Gastrocnemius medialis (tissue), 4 donors: ENCODE measurements at regions not wholly inside any gene's neighbourhood (a gene's known extent, or its start where the extent isn't known, plus 50 kb on each side); places are given as distances from the start of the nearest gene placed in this dataset.

Experiments
- ATAC-seq, 2 donors: fragments of 150-250 bp; one replicate each; pipeline ENCODE4 v1.9.1; 2016
- DNase-seq, 2 donors: peaks; one replicate each; pipeline ENCODE4 v3.0.0-alpha.2; 2019
- H3K27ac ChIP-seq, 4 donors: fragments of 200-600 bp; sonication (generic); 1 replicate in 1 of 4; 2 replicates in 3 of 4; pipeline ENCODE4 v1.5.1; 2016 to 2018; ENCODE audit warnings: mild to moderate bottlenecking in 2 of 4, moderate library complexity in 1 of 4
- H3K27me3 ChIP-seq, 3 donors: fragments of 200-600 bp; sonication (generic) in 2 of 3; 1 replicate in 1 of 3; 2 replicates in 2 of 3; pipeline versions ENCODE4 v1.5.1 to v1.6.0; 2016 to 2019; ENCODE audit warnings: mild to moderate bottlenecking in 1 of 3, moderate library complexity in 1 of 3
- H3K36me3 ChIP-seq, 2 donors: fragments of 200-600 bp; sonication (generic) in 1 of 2; one replicate each; pipeline ENCODE4 v1.5.1; 2017 to 2018
- H3K4me1 ChIP-seq, 2 donors: fragments of 200-600 bp; sonication (generic) in 1 of 2; one replicate each; pipeline ENCODE4 v1.5.1; 2016 to 2017; ENCODE audit warnings: mild to moderate bottlenecking in 2 of 2
- H3K4me3 ChIP-seq, 4 donors: fragments of 200-600 bp; sonication (generic) in 3 of 4; 1 replicate in 1 of 4; 2 replicates in 3 of 4; pipeline ENCODE4 v1.5.1; 2016 to 2019; ENCODE audit warnings: mild to moderate bottlenecking in 2 of 4
- H3K9me3 ChIP-seq, 3 donors: fragments of 200-600 bp; sonication (generic) in 2 of 3; 1 replicate in 1 of 3; 2 replicates in 2 of 3; pipeline ENCODE4 v1.5.1; 2016 to 2019
- POLR2A ChIP-seq, 2 donors: fragments of 450-650 bp; IDR thresholded peaks; one replicate each; pipeline ENCODE4 v1.6.1; 2017; ENCODE audit warnings: antibody characterized with exemption in 2 of 2, mild to moderate bottlenecking in 2 of 2, moderate library complexity in 2 of 2
- in situ Hi-C, 4 donors: fragments of 200-750 bp; cut with MboI; loops; one replicate each; pipeline versions ENCODE4 v1.15.0 to v1.8.0; 2017; ENCODE audit warnings: low sequenced_read_pairs in 4 of 4
- intact Hi-C: fragments of 100-400 bp; cut with DNase I; formaldehyde crosslinking; loops from one replicate; pipeline ENCODE4 v1.15.1; 2023; ENCODE audit warnings: low total_unique reads
- TF ChIP-seq, protein P1 (sequence below), 5 experiments: fragments of 450-650 bp in 3 of 5; fragments of 200-600 bp in 2 of 5; sonication (generic) in 2 of 5; IDR thresholded peaks in 4 of 5; conservative IDR thresholded peaks in 1 of 5; 1 replicate in 4 of 5; 2 replicates in 1 of 5; pipeline ENCODE4 v1.5.1; 2016 to 2019; ENCODE audit warnings: antibody characterized with exemption in 5 of 5, mild to moderate bottlenecking in 3 of 5, moderate library complexity in 3 of 5

DNA sequence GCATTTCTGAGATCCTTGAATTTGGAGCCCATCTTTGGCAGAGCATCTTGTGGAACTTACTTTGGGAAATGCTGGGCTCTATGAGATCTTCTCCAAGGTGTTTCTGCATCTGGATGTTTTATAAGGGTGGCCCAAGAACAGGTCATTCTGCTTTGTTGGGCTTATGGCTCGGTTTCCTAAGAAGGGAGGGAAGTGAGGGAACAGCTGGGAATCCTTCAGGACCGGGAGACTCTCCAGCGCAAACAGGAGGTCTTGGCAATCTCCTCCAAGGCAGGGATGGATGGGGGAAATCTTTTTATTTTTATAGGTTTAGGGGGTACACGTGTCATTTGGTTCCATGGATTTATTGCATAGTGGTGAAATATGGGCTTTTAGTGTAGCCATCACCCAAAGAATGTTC, 54.7 kb downstream of the IRX3 start:
- TF ChIP-seq, protein P1, sequence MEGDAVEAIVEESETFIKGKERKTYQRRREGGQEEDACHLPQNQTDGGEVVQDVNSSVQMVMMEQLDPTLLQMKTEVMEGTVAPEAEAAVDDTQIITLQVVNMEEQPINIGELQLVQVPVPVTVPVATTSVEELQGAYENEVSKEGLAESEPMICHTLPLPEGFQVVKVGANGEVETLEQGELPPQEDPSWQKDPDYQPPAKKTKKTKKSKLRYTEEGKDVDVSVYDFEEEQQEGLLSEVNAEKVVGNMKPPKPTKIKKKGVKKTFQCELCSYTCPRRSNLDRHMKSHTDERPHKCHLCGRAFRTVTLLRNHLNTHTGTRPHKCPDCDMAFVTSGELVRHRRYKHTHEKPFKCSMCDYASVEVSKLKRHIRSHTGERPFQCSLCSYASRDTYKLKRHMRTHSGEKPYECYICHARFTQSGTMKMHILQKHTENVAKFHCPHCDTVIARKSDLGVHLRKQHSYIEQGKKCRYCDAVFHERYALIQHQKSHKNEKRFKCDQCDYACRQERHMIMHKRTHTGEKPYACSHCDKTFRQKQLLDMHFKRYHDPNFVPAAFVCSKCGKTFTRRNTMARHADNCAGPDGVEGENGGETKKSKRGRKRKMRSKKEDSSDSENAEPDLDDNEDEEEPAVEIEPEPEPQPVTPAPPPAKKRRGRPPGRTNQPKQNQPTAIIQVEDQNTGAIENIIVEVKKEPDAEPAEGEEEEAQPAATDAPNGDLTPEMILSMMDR (IDR thresholded peaks at IDR 0.05 in 4 of 5, conservative IDR thresholded peaks at IDR 0.05 in 1 of 5): no peak
- no peak for TF ChIP-seq POLR2A (IDR thresholded peaks at IDR 0.05)
- Histone ChIP-seq H3K4me1 (no peaks in the 10 kb centered on the region), H3K27me3 (no peaks in the 10 kb centered on the region), H3K9me3 (no peaks in the 10 kb centered on the region), H3K4me3 (no peak overlapping the region), H3K27ac (no peak overlapping the region), H3K36me3 (no peaks in the 10 kb centered on the region)
- ATAC-seq: no peak
- no peak for DNase-seq
- in situ Hi-C loops: no loop called here
- intact Hi-C loops: no loop called here

- Histone ChIP-seq H3K9me3 (no peaks in the 10 kb centered on the region), H3K4me1 (no peaks in the 10 kb centered on the region), H3K27me3 (no peaks in the 10 kb centered on the region), H3K27ac (no peak overlapping the region), H3K36me3 (no peaks in the 10 kb centered on the region), H3K4me3 (no peak overlapping the region)
- ATAC-seq (no peak), DNase-seq (no peak)
- no peak for TF ChIP-seq POLR2A (IDR thresholded peaks at IDR 0.05)
- TF ChIP-seq, protein P1 (IDR thresholded peaks at IDR 0.05 in 4 of 5, conservative IDR thresholded peaks at IDR 0.05 in 1 of 5): no peak
- in situ Hi-C loops: no loop called here
- intact Hi-C loops: no loop called here
Observed at GRCh38 chr16:54231336-54231735, 55.3 kb downstream of the IRX3 start.

GRCh38 chr16:54228325-54228724, 58.3 kb downstream of the IRX3 start:
- Histone ChIP-seq H3K27me3 (no peaks in the 10 kb centered on the region), H3K36me3 (no peaks in the 10 kb centered on the region), H3K4me3 (no peak overlapping the region), H3K9me3 (no peaks in the 10 kb centered on the region), H3K27ac (no peak overlapping the region), H3K4me1 (no peaks in the 10 kb centered on the region)
- TF ChIP-seq, protein P1 (IDR thresholded peaks at IDR 0.05 in 4 of 5, conservative IDR thresholded peaks at IDR 0.05 in 1 of 5): no peak
- no peak for TF ChIP-seq POLR2A (IDR thresholded peaks at IDR 0.05)
- ATAC-seq: no peak
- intact Hi-C loops: no loop called here
- in situ Hi-C loops: no loop called here
- no peak for DNase-seq

- H3K27ac ChIP-seq: no peak overlapping the region
- TF ChIP-seq POLR2A (IDR thresholded peaks at IDR 0.05): no peak
- TF ChIP-seq, protein P1 (IDR thresholded peaks at IDR 0.05 in 4 of 5, conservative IDR thresholded peaks at IDR 0.05 in 1 of 5): no peak
- no peaks in the 10 kb centered on the region for H3K27me3 ChIP-seq
- H3K9me3 ChIP-seq: no peaks in the 10 kb centered on the region
- in situ Hi-C loops (no loop called here), intact Hi-C loops (no loop called here)
- H3K4me1 ChIP-seq: no peaks in the 10 kb centered on the region
- no peak overlapping the region for H3K4me3 ChIP-seq
- ATAC-seq (no peak), DNase-seq (no peak)
- H3K36me3 ChIP-seq: no peaks in the 10 kb centered on the region
Observed at GRCh38 chr16:54226296-54227010, 60.1 kb downstream of the IRX3 start.

DNA sequence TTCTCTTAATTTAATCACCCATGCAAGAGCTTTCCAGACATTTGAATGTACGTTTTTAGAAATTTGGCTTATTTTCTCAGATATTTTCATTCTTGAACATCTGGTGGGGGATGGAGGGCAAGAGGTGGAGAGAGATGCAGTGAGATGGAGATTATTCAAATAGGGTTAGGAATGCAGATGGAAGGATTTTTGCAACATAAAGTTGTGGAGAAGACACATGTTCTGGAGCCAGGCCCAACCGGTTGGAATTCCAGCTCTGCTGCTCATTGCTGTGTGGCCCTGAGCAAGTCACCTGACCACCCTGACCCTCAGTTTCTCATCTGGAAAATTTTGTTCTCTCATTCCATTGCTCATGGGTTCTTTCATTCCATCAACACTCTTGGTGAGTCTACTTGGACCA, 66.9 kb downstream of the IRX3 start:
- Histone ChIP-seq H3K4me1 (peaks cover 0 to 5% of the 10 kb centered on the region in 2 donors), H3K9me3 (no peaks in the 10 kb centered on the region), H3K27ac (no peak overlapping the region), H3K36me3 (no peaks in the 10 kb centered on the region), H3K27me3 (peaks cover 0 to 4% (median 3%) of the 10 kb centered on the region in 3 donors), H3K4me3 (no peak overlapping the region)
- ATAC-seq: no peak
- in situ Hi-C loops (no loop called here), intact Hi-C loops (no loop called here)
- no peak for TF ChIP-seq POLR2A (IDR thresholded peaks at IDR 0.05)
- DNase-seq: no peak
